NCI-H146 treated with DMSO at 0.1 percent for 48 hours (cell line): ENCODE measurements at regions not wholly inside any gene's neighbourhood (a gene's known extent, or its start where the extent isn't known, plus 50 kb on each side); places are given as distances from the start of the nearest gene placed in this dataset.
"Not testable (repeated sequence)": the region's sequence is repeated elsewhere in the genome, so short reads cannot be mapped to it uniquely, and the experiment has no call there.

Source experiments
- DNase-seq: peaks from one replicate; lab custom pipeline; 2025; ENCODE audit not compliant: unreplicated experiment; lab: John Stamatoyannopoulos, UW

DNA sequence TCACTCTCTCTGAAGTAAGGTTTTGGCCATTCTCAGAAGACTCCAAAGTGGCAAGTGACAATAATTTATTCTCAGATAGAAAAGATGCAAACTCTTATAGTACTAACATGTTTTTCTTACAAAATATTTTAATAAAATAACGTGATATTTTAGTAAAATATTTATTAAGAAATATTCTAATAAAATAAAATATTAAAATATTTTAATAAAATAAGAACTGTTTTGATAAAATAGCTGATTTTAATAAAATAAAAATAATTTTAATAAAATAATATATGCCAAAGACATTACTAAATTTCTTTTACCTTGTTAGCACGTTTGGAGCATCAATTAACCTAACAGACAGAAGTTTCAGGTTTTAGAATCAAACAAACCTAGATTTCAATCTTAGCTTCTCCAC, 424.0 kb upstream of the NECTIN3 start:
- no peak for DNase-seq

- DNase-seq, result no peak
Observed at GRCh38 chr3:110650741-110651140, 420.9 kb upstream of the NECTIN3 start.

DNA sequence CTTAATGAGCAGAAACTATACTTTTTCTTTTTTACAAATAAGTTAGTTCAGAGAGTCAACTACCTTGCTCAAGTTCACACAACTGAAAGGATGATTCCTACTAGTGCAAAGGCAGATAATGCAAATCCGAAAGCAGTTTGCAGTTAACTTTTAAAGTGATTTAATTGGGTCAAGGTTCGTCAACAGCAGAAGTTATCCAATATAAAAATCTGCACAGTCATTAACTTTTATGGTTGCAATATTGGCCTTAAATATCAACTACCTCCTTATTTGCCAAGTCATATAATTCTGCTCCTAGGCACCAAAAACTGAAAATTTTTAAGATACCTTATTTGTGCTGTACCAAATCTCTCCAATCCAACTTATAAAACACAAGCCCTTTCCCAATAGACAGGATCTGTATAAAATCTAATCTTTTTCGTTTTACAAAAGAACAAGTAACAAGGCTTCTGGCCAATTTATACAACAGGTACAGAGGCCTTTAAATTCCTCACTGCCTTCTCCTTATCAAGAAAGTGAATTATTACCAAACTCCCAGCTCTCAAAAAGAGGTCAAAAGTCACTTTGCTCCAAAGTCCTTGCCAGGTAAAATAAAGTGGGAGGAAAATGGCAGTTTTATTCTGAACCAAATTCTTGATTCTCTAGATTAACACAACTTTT, 416.6 kb upstream of the NECTIN3 start:
- DNase-seq, result no peak

GRCh38 chr3:110656394-110657025, 415.1 kb upstream of the NECTIN3 start:
- DNase-seq, result no peak

DNA sequence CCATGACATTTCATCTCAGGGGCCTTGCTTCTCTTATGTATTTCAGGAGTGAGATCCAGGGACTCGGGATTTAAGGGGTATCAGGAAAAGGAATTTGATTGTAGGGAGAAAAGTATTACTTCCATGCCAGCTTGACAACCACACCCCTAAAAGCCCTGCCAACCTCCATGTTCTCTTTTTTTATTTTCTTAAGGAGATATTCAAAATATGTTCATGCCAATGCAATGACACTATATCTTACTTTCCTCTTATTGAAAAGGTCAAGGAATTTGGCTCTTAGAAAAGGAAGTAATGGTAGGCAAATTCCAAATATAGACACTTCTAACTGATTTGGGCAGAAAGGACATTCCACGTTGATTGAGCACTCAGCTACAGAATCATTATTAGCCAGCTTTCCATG, 407.5 kb upstream of the NECTIN3 start:
- no peak for DNase-seq

GRCh38 chr3:110666495-110666894, 405.1 kb upstream of the NECTIN3 start:
- DNase-seq, result no peak

GRCh38 chr3:110667216-110667615, 404.4 kb upstream of the NECTIN3 start:
- DNase-seq, result no peak

GRCh38 chr3:110670407-110670806, 401.2 kb upstream of the NECTIN3 start:
- DNase-seq, result no peak

DNA sequence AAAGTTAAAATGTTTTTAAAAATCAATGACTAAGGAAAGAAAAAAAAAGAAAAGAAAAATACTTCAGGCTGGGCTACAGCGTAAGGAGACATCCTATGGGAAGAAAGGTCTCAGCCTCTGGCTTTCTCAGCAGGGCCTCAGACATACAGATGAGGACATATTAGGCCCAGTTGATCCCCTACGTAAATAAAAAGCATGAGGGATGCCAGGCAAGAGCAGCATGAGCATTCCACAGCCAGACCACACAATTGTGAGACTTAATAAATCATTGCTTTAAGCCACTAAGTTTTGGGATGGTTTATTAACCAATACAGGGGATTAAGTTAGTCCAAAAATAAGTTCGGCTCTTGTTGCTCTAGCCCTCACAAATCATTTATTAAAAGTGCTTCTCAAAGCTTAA, 394.1 kb upstream of the NECTIN3 start:
- no peak for DNase-seq

DNA sequence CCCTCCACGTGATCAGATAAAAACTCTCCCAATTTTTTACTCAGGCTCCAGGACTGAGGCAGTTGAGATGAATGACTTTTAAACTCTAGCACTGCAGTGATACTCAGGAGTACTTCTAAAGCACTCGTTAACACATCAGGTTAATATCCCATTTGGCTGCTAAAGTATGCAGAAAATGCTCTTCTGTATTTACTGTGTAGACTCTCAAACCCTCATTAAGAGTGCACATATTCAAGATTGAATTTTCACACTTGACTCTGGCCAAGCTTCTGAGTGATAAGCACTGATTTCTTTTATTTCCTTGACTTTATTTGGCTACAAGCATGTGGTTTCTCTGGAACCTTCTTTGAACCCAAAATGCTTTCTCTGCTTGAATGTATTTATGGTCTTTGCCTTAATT, 392.3 kb upstream of the NECTIN3 start:
- no peak for DNase-seq

DNA sequence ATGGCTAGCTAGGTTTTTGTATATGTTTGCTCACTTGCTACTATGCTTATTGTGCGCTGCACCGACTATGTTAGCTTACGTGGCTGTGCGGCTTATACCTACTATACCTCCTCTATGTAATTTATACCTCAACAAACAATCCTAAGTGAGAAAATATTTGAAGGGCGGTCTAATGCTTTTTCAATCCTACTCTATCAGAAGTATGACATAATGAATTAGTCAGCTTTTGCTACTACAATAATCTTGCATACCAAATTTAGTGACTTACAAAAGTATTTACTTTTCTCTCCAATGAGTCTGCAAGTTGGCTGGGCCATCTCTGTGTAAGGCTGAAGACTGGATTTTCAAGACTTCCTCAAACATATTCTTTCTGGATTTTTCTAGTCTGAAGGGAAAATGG, 391.2 kb upstream of the NECTIN3 start:
- DNase-seq, result no peak

GRCh38 chr3:110684466-110684865, 387.1 kb upstream of the NECTIN3 start:
- no peak for DNase-seq

DNA sequence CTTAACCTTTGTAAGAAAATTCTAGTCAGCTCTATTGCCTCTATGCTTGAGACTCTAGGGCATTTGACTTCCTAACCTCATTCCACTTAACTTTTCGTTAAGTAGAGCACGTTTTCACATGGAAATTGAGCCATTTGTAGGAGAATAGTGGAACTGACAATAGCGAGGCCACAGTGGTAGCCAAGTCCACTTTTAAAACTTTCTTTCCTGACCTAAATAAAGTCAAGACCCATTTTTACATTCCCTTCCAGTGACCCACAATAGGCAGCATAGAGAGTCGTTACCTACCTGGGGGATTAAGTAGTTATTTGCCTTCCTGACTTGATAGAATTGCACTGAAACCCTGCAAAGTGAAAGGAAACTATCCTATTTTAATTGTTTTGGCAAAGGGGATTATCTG, 386.0 kb upstream of the NECTIN3 start:
- no peak for DNase-seq

DNA sequence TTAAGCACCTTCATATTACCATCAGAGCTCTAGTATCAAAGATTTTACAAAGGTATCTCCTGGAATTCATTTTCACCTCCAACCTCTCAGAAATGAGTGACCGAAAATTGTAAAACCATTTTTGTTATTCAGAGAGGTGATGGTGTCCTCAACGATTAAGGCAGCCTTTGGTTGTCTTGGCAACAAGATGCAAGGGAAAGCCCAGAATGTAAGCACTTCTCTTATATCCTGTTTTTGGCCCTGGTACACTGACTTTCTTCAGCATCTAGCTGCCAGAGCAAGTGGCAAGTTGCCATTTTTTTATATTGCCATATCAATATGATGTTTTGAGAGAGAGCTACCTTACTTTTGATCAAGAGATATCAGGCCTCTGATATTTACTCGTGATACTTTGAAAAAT, 384.9 kb upstream of the NECTIN3 start:
- no peak for DNase-seq

DNA sequence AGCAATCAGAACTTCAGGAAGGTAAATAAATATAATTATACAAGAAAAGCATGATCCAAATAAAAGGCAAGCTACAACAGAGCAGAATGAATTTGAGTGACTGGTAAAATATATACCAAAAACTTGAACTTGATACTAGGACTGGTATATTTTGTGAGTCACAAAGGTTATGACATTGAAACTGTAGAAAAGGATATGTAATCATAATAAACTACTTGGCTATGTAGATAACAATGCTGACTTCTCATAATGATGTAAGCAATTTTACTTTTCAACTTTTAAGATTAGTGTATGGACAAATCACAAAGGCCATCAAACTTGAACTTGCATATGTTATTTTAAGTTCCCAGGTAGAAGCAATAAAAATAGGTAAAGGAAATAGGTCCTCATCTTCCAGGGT, 384.5 kb upstream of the NECTIN3 start:
- no peak for DNase-seq

- DNase-seq, result no peak
Observed at GRCh38 chr3:110697961-110698360, 373.7 kb upstream of the NECTIN3 start.

GRCh38 chr3:110704332-110704731, 367.3 kb upstream of the NECTIN3 start:
- not testable (repeated sequence) for DNase-seq

DNA sequence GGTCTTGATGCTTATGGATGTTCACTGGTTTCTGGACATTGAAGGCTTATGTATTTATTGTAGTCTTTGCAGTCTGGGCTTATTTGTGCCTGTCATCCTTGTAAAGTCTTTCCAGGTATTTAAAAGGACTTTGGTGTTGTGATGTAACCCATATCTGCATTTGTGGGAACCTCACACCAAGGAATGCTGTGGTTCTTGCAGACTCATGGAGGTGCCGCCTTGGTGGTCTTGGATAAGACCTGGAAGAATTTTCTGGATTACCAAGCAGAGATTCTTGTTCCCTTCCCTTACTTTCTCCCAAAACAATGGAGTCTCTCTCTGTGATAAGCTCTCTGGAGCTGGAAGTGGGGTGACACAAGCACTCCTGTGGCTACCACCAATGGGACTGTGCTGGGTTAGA, 363.5 kb upstream of the NECTIN3 start:
- DNase-seq, result no peak

- no peak for DNase-seq
Observed at GRCh38 chr3:110710156-110710555, 361.5 kb upstream of the NECTIN3 start.

GRCh38 chr3:110710603-110711002, 361.0 kb upstream of the NECTIN3 start:
- no peak for DNase-seq

GRCh38 chr3:110711130-110711832, 360.3 kb upstream of the NECTIN3 start:
- no peak for DNase-seq

GRCh38 chr3:110711851-110712516, 359.6 kb upstream of the NECTIN3 start:
- DNase-seq, result no peak
